ENCODE measurements at regions not wholly inside any gene's neighbourhood (a gene's known extent, or its start where the extent isn't known, plus 50 kb on each side); places are given as distances from the start of the nearest gene placed in this dataset.

DNA sequence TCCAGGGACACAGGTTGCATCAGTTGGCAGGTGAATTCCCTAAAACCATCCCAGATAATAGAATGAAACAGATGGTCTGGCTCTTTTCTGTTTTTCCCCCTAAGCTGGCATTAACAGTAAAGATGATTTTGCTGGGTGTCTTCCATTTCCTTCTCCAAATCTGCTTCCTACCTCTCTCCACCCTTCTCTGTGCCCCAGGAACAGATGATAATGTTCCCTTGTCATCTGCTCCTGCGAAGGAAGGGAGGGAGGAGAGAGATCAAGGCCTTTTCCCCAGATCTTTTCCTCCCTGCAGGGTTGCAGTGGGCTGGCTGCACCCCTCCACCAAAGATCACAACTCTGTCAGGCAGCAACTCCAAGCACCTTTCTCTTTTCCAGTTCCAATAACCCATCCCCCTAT, 156.5 kb upstream of the PRDM1 start:
- DNase-seq (ENCODE audit: insufficient read length, low spot score) (no peak), FAIRE-seq (no peak)
- TF ChIP-seq POLR2A (IDR thresholded peaks at IDR 0.05; ENCODE audit: low read depth, low read length), result no peak

DNA sequence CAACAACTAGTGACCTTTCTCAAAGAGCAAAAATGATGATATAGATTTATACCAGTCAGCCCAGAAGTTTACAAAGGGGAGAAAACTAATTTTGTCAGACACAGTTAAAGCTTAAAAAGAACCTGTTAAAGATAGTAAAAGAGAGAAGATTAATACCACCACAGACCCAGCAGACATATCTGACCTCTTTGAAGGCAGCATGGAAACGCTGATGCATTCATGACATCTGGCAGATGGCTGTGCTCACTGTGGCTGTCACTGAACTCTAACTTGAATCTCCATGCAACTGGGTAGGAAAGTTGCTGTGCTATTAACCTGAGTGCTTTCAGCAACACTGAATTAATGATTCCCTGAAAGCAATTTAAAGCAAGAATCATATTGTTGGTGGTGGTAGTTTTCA, 159.8 kb upstream of the PRDM1 start:
- TF ChIP-seq POLR2A (IDR thresholded peaks at IDR 0.05; ENCODE audit: low read depth, low read length), result no peak
- FAIRE-seq, result no peak
- no peak for DNase-seq (ENCODE audit: insufficient read length, low spot score)

DNA sequence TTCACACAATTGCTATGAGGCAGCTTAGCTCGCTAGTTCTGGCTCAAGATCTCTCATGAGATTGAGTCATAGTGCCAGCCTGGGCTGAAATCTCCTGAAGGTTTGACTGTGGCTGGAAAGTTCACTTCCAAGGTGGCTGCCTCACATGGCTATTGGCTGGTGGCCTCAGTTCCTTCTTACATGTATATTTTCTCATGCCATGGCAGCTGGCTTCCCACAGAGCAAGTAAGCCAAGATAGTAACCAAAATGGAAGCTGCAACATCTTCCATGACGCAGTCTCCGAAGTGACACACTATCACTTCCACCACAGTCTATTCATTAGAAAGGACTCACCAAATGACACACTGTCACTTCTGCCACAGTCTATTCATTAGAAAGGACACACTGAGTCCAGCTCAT, 160.4 kb upstream of the PRDM1 start:
- no peak for DNase-seq (ENCODE audit: insufficient read length, low spot score)
- no peak for TF ChIP-seq POLR2A (IDR thresholded peaks at IDR 0.05; ENCODE audit: low read depth, low read length)
- no peak for FAIRE-seq

DNA sequence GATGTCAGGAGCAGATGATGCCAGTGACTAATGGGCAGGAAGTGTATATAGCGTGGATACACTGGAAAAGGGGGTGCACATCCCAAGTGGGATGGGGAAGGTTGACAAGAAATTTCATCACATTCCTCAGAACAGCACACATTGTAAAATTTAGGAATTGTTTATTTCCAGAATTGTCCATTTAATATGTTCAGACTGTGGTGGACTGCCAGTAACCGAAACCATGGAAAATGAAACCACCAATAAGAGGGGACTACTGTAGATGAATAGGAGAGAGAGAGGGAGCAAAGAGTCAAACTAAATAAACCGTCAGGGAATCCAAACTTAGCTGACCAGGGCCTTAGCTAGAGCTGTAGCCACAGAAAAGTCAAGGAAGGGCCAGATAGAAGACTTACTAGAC, 164.4 kb upstream of the PRDM1 start:
- DNase-seq (ENCODE audit: insufficient read length, low spot score), result no peak
- FAIRE-seq, result no peak
- no peak for TF ChIP-seq POLR2A (IDR thresholded peaks at IDR 0.05; ENCODE audit: low read depth, low read length)

DNA sequence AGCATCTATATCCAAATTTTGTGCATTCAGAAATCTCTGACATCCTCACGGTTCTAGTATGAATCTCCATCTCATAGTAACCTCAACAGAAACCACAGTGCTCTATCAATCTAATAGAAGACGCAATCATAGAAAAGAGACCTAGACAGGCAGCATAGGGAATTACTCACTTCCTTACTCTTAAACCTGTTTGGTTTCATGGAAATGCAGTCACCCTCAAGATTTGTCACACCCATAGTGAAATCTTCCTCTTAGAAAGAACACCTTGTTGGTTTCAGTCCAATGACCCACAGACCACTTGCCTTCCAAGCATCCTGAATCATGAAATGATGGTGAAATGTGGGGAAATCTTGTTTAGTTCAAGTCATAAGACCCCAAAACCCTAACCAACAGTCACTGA, 166.1 kb upstream of the PRDM1 start:
- FAIRE-seq (no peak), DNase-seq (ENCODE audit: insufficient read length, low spot score) (no peak)
- TF ChIP-seq POLR2A (IDR thresholded peaks at IDR 0.05; ENCODE audit: low read depth, low read length), result no peak

DNA sequence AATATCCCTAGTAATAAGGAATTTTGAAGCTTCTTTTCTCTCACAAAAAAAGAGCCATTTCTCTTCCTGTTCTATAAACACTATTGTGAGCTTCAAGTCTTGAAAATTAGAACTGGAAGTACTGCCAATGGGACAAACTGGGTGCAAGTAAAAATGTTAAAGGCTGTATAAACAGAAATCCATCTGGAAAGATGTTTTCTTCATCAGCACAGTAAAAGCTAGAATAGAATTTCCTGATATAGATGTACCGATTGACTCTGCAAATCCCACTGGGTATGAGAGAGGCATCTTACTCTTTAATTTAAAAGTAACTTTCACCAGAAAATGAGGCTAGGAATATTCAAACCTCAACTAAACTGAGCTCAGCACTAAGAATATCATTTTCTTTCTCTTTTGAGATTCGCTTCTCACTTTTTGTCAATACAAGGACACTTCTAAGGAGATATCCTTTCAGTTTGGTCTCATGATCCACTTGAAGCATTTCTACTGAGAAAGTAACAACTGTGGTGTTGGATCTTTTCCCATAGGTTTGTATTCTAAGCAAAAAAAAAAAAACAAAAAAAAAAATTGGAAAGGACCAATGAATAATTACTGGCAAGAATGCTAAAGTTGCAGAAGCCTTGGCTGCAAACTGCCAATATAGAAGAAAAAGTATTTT, 169.0 kb upstream of the PRDM1 start:
- DNase-seq (ENCODE audit: insufficient read length, low spot score) (no peak), FAIRE-seq (no peak)
- no peak for TF ChIP-seq POLR2A (IDR thresholded peaks at IDR 0.05; ENCODE audit: low read depth, low read length)

DNA sequence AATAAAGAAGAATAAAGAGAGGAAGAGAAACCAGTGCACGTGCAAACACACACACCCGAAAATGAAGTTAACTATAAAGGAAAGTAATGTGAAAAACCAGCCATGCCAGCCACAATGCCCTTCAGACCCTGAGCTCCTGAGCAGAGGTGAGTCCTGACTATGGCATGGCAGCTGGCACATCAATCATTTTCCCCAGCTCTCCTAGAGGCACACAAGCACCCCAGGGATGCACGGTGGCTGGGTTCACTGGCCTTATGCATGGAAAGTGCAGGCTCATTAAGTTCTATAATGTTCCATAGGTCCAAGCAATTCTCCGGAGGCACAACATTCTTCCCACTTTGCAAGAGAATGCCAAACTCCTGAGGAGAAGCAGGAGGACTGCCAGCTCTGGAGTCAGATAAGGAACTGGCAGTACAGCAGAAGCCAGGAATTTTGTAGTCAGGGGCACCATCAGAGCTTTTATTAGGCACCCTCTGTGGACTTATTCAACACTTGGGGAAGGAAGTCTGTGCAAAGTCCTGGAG, 175.0 kb upstream of the PRDM1 start:
- TF ChIP-seq POLR2A (IDR thresholded peaks at IDR 0.05; ENCODE audit: low read depth, low read length), result no peak
- DNase-seq (ENCODE audit: insufficient read length, low spot score), result no peak
- no peak for FAIRE-seq

DNA sequence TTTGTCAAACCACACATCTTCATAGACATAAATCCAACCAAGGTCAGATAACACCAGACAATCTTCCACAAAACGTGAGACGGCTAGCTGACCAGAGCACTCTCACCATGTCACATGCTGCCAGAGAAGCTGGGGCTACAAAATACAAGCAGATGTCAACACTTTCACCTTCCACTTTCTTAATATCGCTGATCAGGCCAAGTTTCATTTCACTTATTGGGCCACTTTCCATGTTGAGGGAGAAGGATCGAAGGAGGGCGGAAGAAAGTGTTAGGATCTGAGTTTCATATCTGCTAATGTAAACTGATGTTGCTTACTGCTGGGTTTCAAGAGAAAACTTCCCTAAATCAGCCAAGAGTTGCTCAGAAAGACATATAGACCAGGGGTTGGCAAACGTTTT, 177.0 kb upstream of the PRDM1 start:
- DNase-seq (ENCODE audit: insufficient read length, low spot score) (no peak), FAIRE-seq (no peak)
- no peak for TF ChIP-seq POLR2A (IDR thresholded peaks at IDR 0.05; ENCODE audit: low read depth, low read length)

DNA sequence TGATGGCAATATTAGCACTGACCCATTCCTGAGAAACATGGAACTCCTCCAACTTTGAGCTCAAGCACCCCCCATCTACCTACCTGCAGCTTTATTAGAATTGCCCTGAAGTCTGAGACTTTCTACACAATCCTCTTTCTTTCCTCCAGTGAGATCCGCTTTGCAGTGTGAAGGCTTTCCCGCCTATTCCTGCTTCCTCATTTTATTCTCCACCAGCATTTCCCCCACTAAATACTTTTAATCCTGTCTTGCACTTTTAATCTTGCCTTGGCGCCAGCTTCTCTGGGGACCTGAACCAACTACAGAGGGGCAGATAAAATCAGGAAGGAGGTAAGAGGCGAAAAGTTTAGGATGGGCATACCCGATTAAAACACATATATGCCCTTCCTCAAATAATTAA, 178.1 kb upstream of the PRDM1 start:
- DNase-seq (ENCODE audit: insufficient read length, low spot score) (no peak), FAIRE-seq (no peak)
- no peak for TF ChIP-seq POLR2A (IDR thresholded peaks at IDR 0.05; ENCODE audit: low read depth, low read length)

GRCh38 chr6:105907301-105907700, 178.8 kb upstream of the PRDM1 start:
- no peak for TF ChIP-seq POLR2A (IDR thresholded peaks at IDR 0.05; ENCODE audit: low read depth, low read length)
- FAIRE-seq (no peak), DNase-seq (ENCODE audit: insufficient read length, low spot score) (no peak)

GRCh38 chr6:105902401-105903031, 183.6 kb upstream of the PRDM1 start:
- FAIRE-seq, result no peak
- TF ChIP-seq POLR2A (IDR thresholded peaks at IDR 0.05; ENCODE audit: low read depth, low read length), result no peak
- no peak for DNase-seq (ENCODE audit: insufficient read length, low spot score)

DNA sequence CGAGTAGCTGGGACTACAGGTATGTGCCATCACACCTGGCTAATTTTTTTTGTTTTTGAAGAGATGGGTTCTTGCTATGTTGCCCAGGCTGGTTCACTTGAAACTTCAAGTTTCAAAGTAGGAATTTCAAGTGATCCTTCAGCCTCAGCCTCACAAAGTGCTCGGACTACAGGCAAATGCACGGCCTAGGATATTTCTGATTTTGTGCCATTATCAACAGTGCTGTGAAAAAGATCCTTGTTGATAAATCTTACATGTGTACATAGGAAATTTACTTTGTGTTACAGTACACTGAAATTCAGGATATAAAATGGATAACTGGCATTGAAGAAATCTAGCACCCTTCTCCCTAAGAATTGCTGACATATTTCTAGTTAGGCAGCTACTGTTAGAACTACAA, 184.6 kb upstream of the PRDM1 start:
- FAIRE-seq (no peak), DNase-seq (ENCODE audit: insufficient read length, low spot score) (no peak)

GRCh38 chr6:105900125-105900937, 185.8 kb upstream of the PRDM1 start:
- no peak for TF ChIP-seq POLR2A (IDR thresholded peaks at IDR 0.05; ENCODE audit: low read depth, low read length)
- DNase-seq (ENCODE audit: insufficient read length, low spot score), result no peak
- no peak for FAIRE-seq

More for the DNA sequence above, 184.6 kb upstream of the PRDM1 start:
- no peak for TF ChIP-seq POLR2A (IDR thresholded peaks at IDR 0.05; ENCODE audit: low read depth, low read length)

DNA sequence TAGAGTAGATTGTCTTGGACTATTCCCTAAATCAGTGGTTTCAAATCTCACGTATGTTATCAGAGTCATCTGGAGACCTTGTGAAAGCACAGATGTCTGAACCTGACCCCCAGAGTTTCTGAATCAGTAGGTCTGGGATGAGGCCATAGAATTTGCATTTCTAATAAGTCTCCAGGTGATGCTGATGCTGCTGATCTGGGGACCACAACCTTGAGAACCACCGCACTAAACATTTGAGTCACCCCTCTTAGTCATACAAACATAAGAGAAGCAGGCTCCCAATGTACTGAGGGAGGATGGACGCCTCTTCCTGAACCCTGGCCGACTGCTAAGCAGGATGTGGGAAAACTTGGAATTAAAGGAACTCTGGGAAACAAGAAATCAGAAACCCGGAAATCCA, 187.8 kb upstream of the PRDM1 start:
- DNase-seq (ENCODE audit: insufficient read length, low spot score) (peak; percentile 9), FAIRE-seq (no peak)
- no peak for TF ChIP-seq POLR2A (IDR thresholded peaks at IDR 0.05; ENCODE audit: low read depth, low read length)
